BE2C (cell line): ENCODE measurements at regions not wholly inside any gene's neighbourhood (a gene's known extent, or its start where the extent isn't known, plus 50 kb on each side); places are given as distances from the start of the nearest gene placed in this dataset.

Experiments used
- DNase-seq: peaks from one replicate; pipeline ENCODE4 v3.0.0-alpha.2; 2020
- H3K27me3 ChIP-seq: fragments of 250-450 bp; sonication (Bioruptor Pico); 2 replicates; pipeline ENCODE4 v1.5.1; 2020; ENCODE audit warnings: mild to moderate bottlenecking
- H3K36me3 ChIP-seq: fragments of 250-450 bp; sonication (Bioruptor Pico); 2 replicates; pipeline ENCODE4 v1.5.1; 2020; ENCODE audit warnings: mild to moderate bottlenecking
- H3K4me1 ChIP-seq: fragments of 250-450 bp; sonication (Bioruptor Pico); 2 replicates; pipeline ENCODE4 v1.5.1; 2020
- H3K4me3 ChIP-seq: 2 replicates; pipeline ENCODE4 v1.5.1; 2011; ENCODE audit warnings: low read depth, low read length
- H3K9me3 ChIP-seq: fragments of 250-450 bp; sonication (Bioruptor Pico); 2 replicates; pipeline ENCODE4 v1.5.1; 2020
- CTCF ChIP-seq: IDR thresholded peaks from 2 replicates; pipeline ENCODE4 v1.5.1; 2012; ENCODE audit warnings: mild to moderate bottlenecking, low read depth, low read length

GRCh38 chr14:96693987-96694386, 103.2 kb upstream of the VRK1 start:
- no peak overlapping the region for H3K4me3 ChIP-seq
- H3K4me1 ChIP-seq = no peaks in the 10 kb centered on the region
- no peak for TF ChIP-seq CTCF
- H3K36me3 ChIP-seq = no peaks in the 10 kb centered on the region
- no peak for DNase-seq
- H3K27me3 ChIP-seq = no peaks in the 10 kb centered on the region; the same call in 1 of the 2 replicates
- no peaks in the 10 kb centered on the region for H3K9me3 ChIP-seq

- no peak for TF ChIP-seq CTCF
- no peak for DNase-seq
- H3K9me3 ChIP-seq = no peaks in the 10 kb centered on the region
- H3K4me1 ChIP-seq = no peaks in the 10 kb centered on the region
- no peaks in the 10 kb centered on the region for H3K27me3 ChIP-seq
- H3K36me3 ChIP-seq = no peaks in the 10 kb centered on the region
- no peak overlapping the region for H3K4me3 ChIP-seq
Measured at GRCh38 chr14:96698960-96699539, 98.1 kb upstream of the VRK1 start.

GRCh38 chr14:96699666-96700065, 97.5 kb upstream of the VRK1 start:
- no peaks in the 10 kb centered on the region for H3K9me3 ChIP-seq
- no peak overlapping the region for H3K4me3 ChIP-seq
- no peaks in the 10 kb centered on the region for H3K4me1 ChIP-seq
- H3K36me3 ChIP-seq = no peaks in the 10 kb centered on the region
- no peak for DNase-seq
- H3K27me3 ChIP-seq = no peaks in the 10 kb centered on the region
- TF ChIP-seq CTCF = no peak

- H3K9me3 ChIP-seq = no peaks in the 10 kb centered on the region
- H3K4me3 ChIP-seq = no peak overlapping the region
- no peaks in the 10 kb centered on the region for H3K36me3 ChIP-seq
- DNase-seq = no peak
- no peak for TF ChIP-seq CTCF
- no peaks in the 10 kb centered on the region for H3K4me1 ChIP-seq
- 0 out of 2 replicates have a peak, but pooled peaks cover 2% of the 10 kb centered on the region for H3K27me3 ChIP-seq
Measured at GRCh38 chr14:96702831-96703230, 94.4 kb upstream of the VRK1 start.

GRCh38 chr14:96705422-96706092, 91.6 kb upstream of the VRK1 start:
- Histone ChIP-seq H3K9me3 (no peaks in the 10 kb centered on the region), H3K27me3 (0 out of 2 replicates have a peak, but pooled peaks cover 2% of the 10 kb centered on the region), H3K36me3 (no peaks in the 10 kb centered on the region), H3K4me3 (no peak overlapping the region), H3K4me1 (no peaks in the 10 kb centered on the region)
- no peak for TF ChIP-seq CTCF
- DNase-seq = no peak

GRCh38 chr14:96706893-96707292, 90.3 kb upstream of the VRK1 start:
- no peaks in the 10 kb centered on the region for H3K4me1 ChIP-seq
- no peak for TF ChIP-seq CTCF
- H3K4me3 ChIP-seq = no peak overlapping the region
- H3K27me3 ChIP-seq = 0 out of 2 replicates have a peak, but pooled peaks cover 2% of the 10 kb centered on the region
- no peaks in the 10 kb centered on the region for H3K36me3 ChIP-seq
- DNase-seq = no peak
- no peaks in the 10 kb centered on the region for H3K9me3 ChIP-seq
